ENCODE measurements at regions not wholly inside any gene's neighbourhood (a gene's known extent, or its start where the extent isn't known, plus 50 kb on each side); places are given as distances from the start of the nearest gene placed in this dataset.

- H3K27me3 Mint-ChIP-seq (ENCODE audit: unreplicated experiment) = no peaks in the 10 kb centered on the region
- no peaks in the 10 kb centered on the region for H3K36me3 Mint-ChIP-seq (ENCODE audit: unreplicated experiment)
- H3K9me3 Mint-ChIP-seq (ENCODE audit: unreplicated experiment) = peaks cover 9% of the 10 kb centered on the region
- no peaks in the 10 kb centered on the region for H3K4me1 Mint-ChIP-seq (ENCODE audit: low read depth, unreplicated experiment)
- TF ChIP-seq CTCF (IDR thresholded peaks at IDR 0.05; ENCODE audit: partially characterized antibody, unreplicated experiment) = no peak
- H3K4me3 Mint-ChIP-seq (ENCODE audit: unreplicated experiment) = no peak overlapping the region
- DNase-seq = no peak
- H3K27ac Mint-ChIP-seq (ENCODE audit: unreplicated experiment) = no peak overlapping the region
Measured at GRCh38 chr10:131534836-131535235, 223.3 kb upstream of the TCERG1L start.

- no peaks in the 10 kb centered on the region for H3K36me3 Mint-ChIP-seq (ENCODE audit: unreplicated experiment)
Measured at GRCh38 chr10:131536676-131537075, 225.2 kb upstream of the TCERG1L start.

GRCh38 chr10:131537281-131537680 lies 225.8 kb upstream of the TCERG1L start:
- DNase-seq = no peak
- Mint-ChIP-seq H3K9me3 (ENCODE audit: unreplicated experiment) (peaks cover 4% of the 10 kb centered on the region), H3K36me3 (ENCODE audit: unreplicated experiment) (no peaks in the 10 kb centered on the region), H3K27me3 (ENCODE audit: unreplicated experiment) (no peaks in the 10 kb centered on the region), H3K4me1 (ENCODE audit: low read depth, unreplicated experiment) (no peaks in the 10 kb centered on the region), H3K4me3 (ENCODE audit: unreplicated experiment) (no peak overlapping the region), H3K27ac (ENCODE audit: unreplicated experiment) (no peak overlapping the region)
- TF ChIP-seq CTCF (IDR thresholded peaks at IDR 0.05; ENCODE audit: partially characterized antibody, unreplicated experiment) = no peak

More at GRCh38 chr10:131536676-131537075, 225.2 kb upstream of the TCERG1L start:
- H3K27me3 Mint-ChIP-seq (ENCODE audit: unreplicated experiment) = no peaks in the 10 kb centered on the region
- peaks cover 9% of the 10 kb centered on the region for H3K9me3 Mint-ChIP-seq (ENCODE audit: unreplicated experiment)
- DNase-seq = no peak
- H3K4me1 Mint-ChIP-seq (ENCODE audit: low read depth, unreplicated experiment) = no peaks in the 10 kb centered on the region
- no peak overlapping the region for H3K27ac Mint-ChIP-seq (ENCODE audit: unreplicated experiment)
- no peak overlapping the region for H3K4me3 Mint-ChIP-seq (ENCODE audit: unreplicated experiment)
- TF ChIP-seq CTCF (IDR thresholded peaks at IDR 0.05; ENCODE audit: partially characterized antibody, unreplicated experiment) = no peak

- Mint-ChIP-seq H3K27me3 (ENCODE audit: unreplicated experiment) (peaks cover 2% of the 10 kb centered on the region), H3K4me1 (ENCODE audit: low read depth, unreplicated experiment) (no peaks in the 10 kb centered on the region), H3K27ac (ENCODE audit: unreplicated experiment) (no peak overlapping the region), H3K36me3 (ENCODE audit: unreplicated experiment) (no peaks in the 10 kb centered on the region), H3K9me3 (ENCODE audit: unreplicated experiment) (peaks cover 11% of the 10 kb centered on the region), H3K4me3 (ENCODE audit: unreplicated experiment) (no peak overlapping the region)
- no peak for TF ChIP-seq CTCF (IDR thresholded peaks at IDR 0.05; ENCODE audit: partially characterized antibody, unreplicated experiment)
- no peak for DNase-seq
Measured at GRCh38 chr10:131544495-131544894, 233.0 kb upstream of the TCERG1L start.

- no peak overlapping the region for H3K4me3 Mint-ChIP-seq (ENCODE audit: unreplicated experiment)
- H3K4me1 Mint-ChIP-seq (ENCODE audit: low read depth, unreplicated experiment) = no peaks in the 10 kb centered on the region
- H3K9me3 Mint-ChIP-seq (ENCODE audit: unreplicated experiment) = peaks cover 12% of the 10 kb centered on the region
- no peak for TF ChIP-seq CTCF (IDR thresholded peaks at IDR 0.05; ENCODE audit: partially characterized antibody, unreplicated experiment)
- no peaks in the 10 kb centered on the region for H3K36me3 Mint-ChIP-seq (ENCODE audit: unreplicated experiment)
- peaks cover 2% of the 10 kb centered on the region for H3K27me3 Mint-ChIP-seq (ENCODE audit: unreplicated experiment)
- H3K27ac Mint-ChIP-seq (ENCODE audit: unreplicated experiment) = no peak overlapping the region
- no peak for DNase-seq
Measured at GRCh38 chr10:131546086-131546810, 234.7 kb upstream of the TCERG1L start.
